ENCODE measurements at regions not wholly inside any gene's neighbourhood (a gene's known extent, or its start where the extent isn't known, plus 50 kb on each side); places are given as distances from the start of the nearest gene placed in this dataset.

GRCh38 chr3:76479161-76479650 lies 560.7 kb upstream of the ROBO2 start:
- ATAC-seq (ENCODE audit: insufficient read depth, low read depth) (no peak), DNase-seq (no peak)
- H3K27ac ChIP-seq (ENCODE audit: low read length), result no peak overlapping the region
- no peak overlapping the region for H2AFZ ChIP-seq (ENCODE audit: low read depth, low read length)
- no peaks in the 10 kb centered on the region for H3K9me3 ChIP-seq (ENCODE audit: insufficient read depth, low read length, severe bottlenecking)
- no peaks in the 10 kb centered on the region for H3K36me3 ChIP-seq (ENCODE audit: insufficient read depth, low read length)
- no peak for TF ChIP-seq EZH2 (IDR thresholded peaks at IDR 0.05; ENCODE audit: borderline replicate concordance, low read depth, low read length, severe bottlenecking)
- TF ChIP-seq, protein P1, sequence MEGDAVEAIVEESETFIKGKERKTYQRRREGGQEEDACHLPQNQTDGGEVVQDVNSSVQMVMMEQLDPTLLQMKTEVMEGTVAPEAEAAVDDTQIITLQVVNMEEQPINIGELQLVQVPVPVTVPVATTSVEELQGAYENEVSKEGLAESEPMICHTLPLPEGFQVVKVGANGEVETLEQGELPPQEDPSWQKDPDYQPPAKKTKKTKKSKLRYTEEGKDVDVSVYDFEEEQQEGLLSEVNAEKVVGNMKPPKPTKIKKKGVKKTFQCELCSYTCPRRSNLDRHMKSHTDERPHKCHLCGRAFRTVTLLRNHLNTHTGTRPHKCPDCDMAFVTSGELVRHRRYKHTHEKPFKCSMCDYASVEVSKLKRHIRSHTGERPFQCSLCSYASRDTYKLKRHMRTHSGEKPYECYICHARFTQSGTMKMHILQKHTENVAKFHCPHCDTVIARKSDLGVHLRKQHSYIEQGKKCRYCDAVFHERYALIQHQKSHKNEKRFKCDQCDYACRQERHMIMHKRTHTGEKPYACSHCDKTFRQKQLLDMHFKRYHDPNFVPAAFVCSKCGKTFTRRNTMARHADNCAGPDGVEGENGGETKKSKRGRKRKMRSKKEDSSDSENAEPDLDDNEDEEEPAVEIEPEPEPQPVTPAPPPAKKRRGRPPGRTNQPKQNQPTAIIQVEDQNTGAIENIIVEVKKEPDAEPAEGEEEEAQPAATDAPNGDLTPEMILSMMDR (IDR thresholded peaks at IDR 0.05; ENCODE audit: borderline replicate concordance, extremely low read depth, low read length, poor library complexity, severe bottlenecking), result no peak
- H3K4me3 ChIP-seq (ENCODE audit: low read depth in 1 of 2, low read length in 2 of 2), result no peak overlapping the region
- no peaks in the 10 kb centered on the region for H3K79me2 ChIP-seq (ENCODE audit: insufficient read depth, low read length)
- H3K9ac ChIP-seq (ENCODE audit: low read depth, low read length), result no peak overlapping the region
- no peak overlapping the region for H3K4me2 ChIP-seq (ENCODE audit: insufficient read depth, low read length)
- H4K20me1 ChIP-seq (ENCODE audit: insufficient read depth, low read length), result no peaks in the 10 kb centered on the region
- H3K27me3 ChIP-seq (ENCODE audit: insufficient read depth, low read length, poor library complexity), result no peaks in the 10 kb centered on the region
- no peaks in the 10 kb centered on the region for H3K4me1 ChIP-seq (ENCODE audit: insufficient read depth, low read length)

- H4K20me1 ChIP-seq (ENCODE audit: insufficient read depth, low read length), result no peaks in the 10 kb centered on the region
- no peaks in the 10 kb centered on the region for H3K4me1 ChIP-seq (ENCODE audit: insufficient read depth, low read length)
- no peak for DNase-seq
- H3K9me3 ChIP-seq (ENCODE audit: insufficient read depth, low read length, severe bottlenecking), result no peaks in the 10 kb centered on the region
- no peaks in the 10 kb centered on the region for H3K36me3 ChIP-seq (ENCODE audit: insufficient read depth, low read length)
- H3K27me3 ChIP-seq (ENCODE audit: insufficient read depth, low read length, poor library complexity), result no peaks in the 10 kb centered on the region
- H3K79me2 ChIP-seq (ENCODE audit: insufficient read depth, low read length), result no peaks in the 10 kb centered on the region
- no peak overlapping the region for H3K4me2 ChIP-seq (ENCODE audit: insufficient read depth, low read length)
- H2AFZ ChIP-seq (ENCODE audit: low read depth, low read length), result no peak overlapping the region
- no peak overlapping the region for H3K4me3 ChIP-seq (ENCODE audit: low read depth in 1 of 2, low read length in 2 of 2)
- H3K9ac ChIP-seq (ENCODE audit: low read depth, low read length), result no peak overlapping the region
- H3K27ac ChIP-seq (ENCODE audit: low read length), result no peak overlapping the region
- ATAC-seq (ENCODE audit: insufficient read depth, low read depth), result no peak
- no peak for TF ChIP-seq EZH2 (IDR thresholded peaks at IDR 0.05; ENCODE audit: borderline replicate concordance, low read depth, low read length, severe bottlenecking)
- TF ChIP-seq, protein P1 (IDR thresholded peaks at IDR 0.05; ENCODE audit: borderline replicate concordance, extremely low read depth, low read length, poor library complexity, severe bottlenecking), result no peak
Observed at GRCh38 chr3:76482510-76482909, 557.4 kb upstream of the ROBO2 start.

GRCh38 chr3:76487446-76487845 lies 552.5 kb upstream of the ROBO2 start:
- Histone ChIP-seq H3K36me3 (ENCODE audit: insufficient read depth, low read length) (no peaks in the 10 kb centered on the region), H3K9me3 (ENCODE audit: insufficient read depth, low read length, severe bottlenecking) (no peaks in the 10 kb centered on the region), H3K79me2 (ENCODE audit: insufficient read depth, low read length) (no peaks in the 10 kb centered on the region), H3K27ac (ENCODE audit: low read length) (no peak overlapping the region), H3K27me3 (ENCODE audit: insufficient read depth, low read length, poor library complexity) (no peaks in the 10 kb centered on the region), H3K4me1 (ENCODE audit: insufficient read depth, low read length) (no peaks in the 10 kb centered on the region), H3K4me3 (ENCODE audit: low read depth in 1 of 2, low read length in 2 of 2) (no peak overlapping the region), H4K20me1 (ENCODE audit: insufficient read depth, low read length) (no peaks in the 10 kb centered on the region), H2AFZ (ENCODE audit: low read depth, low read length) (no peak overlapping the region), H3K4me2 (ENCODE audit: insufficient read depth, low read length) (no peak overlapping the region), H3K9ac (ENCODE audit: low read depth, low read length) (no peak overlapping the region)
- DNase-seq (no peak), ATAC-seq (ENCODE audit: insufficient read depth, low read depth) (no peak)
- TF ChIP-seq, protein P1 (IDR thresholded peaks at IDR 0.05; ENCODE audit: borderline replicate concordance, extremely low read depth, low read length, poor library complexity, severe bottlenecking), result no peak
- TF ChIP-seq EZH2 (IDR thresholded peaks at IDR 0.05; ENCODE audit: borderline replicate concordance, low read depth, low read length, severe bottlenecking), result no peak

DNA sequence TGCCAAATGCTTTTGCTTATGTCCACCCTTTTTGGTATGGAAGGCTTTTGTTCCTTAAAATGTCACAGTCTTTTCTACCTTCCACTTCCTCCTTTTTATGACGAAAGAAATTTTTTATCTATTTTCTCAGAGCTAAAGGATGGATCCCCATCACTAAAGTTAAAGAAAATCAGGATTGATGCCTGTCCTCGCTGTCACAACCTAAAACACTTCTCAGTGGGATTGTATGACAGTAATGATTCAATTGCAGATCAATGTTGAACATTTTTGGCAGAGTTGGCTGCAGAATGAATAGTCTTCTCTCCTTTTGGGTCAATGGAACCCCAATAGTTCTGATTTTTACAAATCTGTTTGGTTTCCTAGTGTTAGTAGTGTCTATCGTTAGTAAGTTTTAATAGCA lies 549.8 kb upstream of the ROBO2 start:
- Histone ChIP-seq H3K79me2 (ENCODE audit: insufficient read depth, low read length) (no peaks in the 10 kb centered on the region), H3K36me3 (ENCODE audit: insufficient read depth, low read length) (no peaks in the 10 kb centered on the region), H3K27ac (ENCODE audit: low read length) (no peak overlapping the region), H3K4me3 (ENCODE audit: low read depth in 1 of 2, low read length in 2 of 2) (no peak overlapping the region), H3K4me2 (ENCODE audit: insufficient read depth, low read length) (no peak overlapping the region), H4K20me1 (ENCODE audit: insufficient read depth, low read length) (no peaks in the 10 kb centered on the region), H2AFZ (ENCODE audit: low read depth, low read length) (no peak overlapping the region), H3K4me1 (ENCODE audit: insufficient read depth, low read length) (no peaks in the 10 kb centered on the region), H3K9ac (ENCODE audit: low read depth, low read length) (no peak overlapping the region), H3K9me3 (ENCODE audit: insufficient read depth, low read length, severe bottlenecking) (no peaks in the 10 kb centered on the region), H3K27me3 (ENCODE audit: insufficient read depth, low read length, poor library complexity) (no peaks in the 10 kb centered on the region)
- TF ChIP-seq EZH2 (IDR thresholded peaks at IDR 0.05; ENCODE audit: borderline replicate concordance, low read depth, low read length, severe bottlenecking), result no peak
- TF ChIP-seq, protein P1 (IDR thresholded peaks at IDR 0.05; ENCODE audit: borderline replicate concordance, extremely low read depth, low read length, poor library complexity, severe bottlenecking), result no peak
- ATAC-seq (ENCODE audit: insufficient read depth, low read depth) (no peak), DNase-seq (no peak)

All from DND-41 (cell line).